GM12878 (cell line): ENCODE measurements at regions not wholly inside any gene's neighbourhood (a gene's known extent, or its start where the extent isn't known, plus 50 kb on each side); places are given as distances from the start of the nearest gene placed in this dataset.

Experiments used
- CHD2 ChIP-seq: IDR thresholded peaks from 2 replicates; pipeline ENCODE4 v1.6.1; 2011; ENCODE audit warnings: low read depth, low read length, improper control_type of control experiment, borderline replicate concordance
- IRF4 ChIP-seq: IDR thresholded peaks from 2 replicates; pipeline ENCODE4 v1.6.1; 2011; ENCODE audit warnings: low read depth, low read length
- MAX ChIP-seq: IDR thresholded peaks from 2 replicates; pipeline ENCODE4 v1.6.1; 2012; ENCODE audit warnings: low read depth, low read length, improper control_type of control experiment
- USF2 ChIP-seq: IDR thresholded peaks from 2 replicates; pipeline ENCODE4 v1.6.1; 2011; ENCODE audit warnings: low read depth, low read length, improper control_type of control experiment, borderline replicate concordance

GRCh38 chr4:14829795-14830194, 172.5 kb upstream of the CPEB2 start:
- no peak for TF ChIP-seq IRF4
- no peak for TF ChIP-seq USF2
- no peak for TF ChIP-seq MAX
- no peak for TF ChIP-seq CHD2
